Stimulated activated CD4-positive, alpha-beta T cell treated with anti-CD3 and anti-CD28 coated beads, Interleukin-15, amount 100 ng/mL, for 1 hour (primary cell): ENCODE measurements at regions not wholly inside any gene's neighbourhood (a gene's known extent, or its start where the extent isn't known, plus 50 kb on each side); places are given as distances from the start of the nearest gene placed in this dataset.

ENCODE experiments used
- DNase-seq, 2 donors: peaks; one replicate each; pipeline ENCODE4 v3.0.0-alpha.2; 2020; ENCODE audit warnings: low read depth in 1 of 2, low spot score in 1 of 2

DNA sequence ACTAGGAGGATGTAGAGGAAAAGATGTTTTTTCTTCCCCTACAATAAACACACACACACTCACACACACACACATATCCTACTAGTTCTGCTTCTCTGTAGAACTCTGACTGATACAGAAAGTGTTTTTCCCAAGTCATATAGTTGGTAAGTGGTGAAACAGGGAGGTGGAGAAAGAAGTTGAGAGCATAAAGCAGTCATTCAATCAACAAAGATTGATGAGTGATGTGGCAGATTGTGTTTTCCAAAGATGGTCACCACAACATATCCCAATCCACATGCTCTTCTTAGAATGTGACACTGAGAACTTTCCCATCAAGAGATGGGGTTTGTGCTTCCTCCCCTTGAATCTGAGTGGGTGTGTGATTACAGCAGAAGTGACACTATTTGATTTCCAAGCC lies 123.4 kb upstream of the ATP6AP2 start:
- DNase-seq, result no peak

DNA sequence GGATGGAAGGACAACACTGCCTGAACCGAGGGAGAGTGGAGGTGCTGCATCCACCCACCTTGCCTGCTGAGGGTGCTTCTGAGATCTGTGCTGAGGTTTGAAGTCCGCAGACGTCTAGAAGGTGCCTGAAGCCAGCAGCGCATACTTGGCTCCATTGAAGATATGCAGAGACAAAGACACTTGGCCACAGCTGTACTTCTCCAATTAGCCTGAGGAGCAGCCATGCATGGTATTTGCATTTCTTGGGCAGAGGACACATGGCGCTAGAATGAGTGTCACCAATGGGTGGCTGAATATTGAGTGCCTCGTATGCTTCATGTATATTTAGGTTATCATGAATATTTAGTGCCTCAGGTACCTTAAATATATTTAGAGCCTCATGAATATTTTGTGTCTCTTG lies 128.7 kb upstream of the ATP6AP2 start:
- DNase-seq, result no peak

DNA sequence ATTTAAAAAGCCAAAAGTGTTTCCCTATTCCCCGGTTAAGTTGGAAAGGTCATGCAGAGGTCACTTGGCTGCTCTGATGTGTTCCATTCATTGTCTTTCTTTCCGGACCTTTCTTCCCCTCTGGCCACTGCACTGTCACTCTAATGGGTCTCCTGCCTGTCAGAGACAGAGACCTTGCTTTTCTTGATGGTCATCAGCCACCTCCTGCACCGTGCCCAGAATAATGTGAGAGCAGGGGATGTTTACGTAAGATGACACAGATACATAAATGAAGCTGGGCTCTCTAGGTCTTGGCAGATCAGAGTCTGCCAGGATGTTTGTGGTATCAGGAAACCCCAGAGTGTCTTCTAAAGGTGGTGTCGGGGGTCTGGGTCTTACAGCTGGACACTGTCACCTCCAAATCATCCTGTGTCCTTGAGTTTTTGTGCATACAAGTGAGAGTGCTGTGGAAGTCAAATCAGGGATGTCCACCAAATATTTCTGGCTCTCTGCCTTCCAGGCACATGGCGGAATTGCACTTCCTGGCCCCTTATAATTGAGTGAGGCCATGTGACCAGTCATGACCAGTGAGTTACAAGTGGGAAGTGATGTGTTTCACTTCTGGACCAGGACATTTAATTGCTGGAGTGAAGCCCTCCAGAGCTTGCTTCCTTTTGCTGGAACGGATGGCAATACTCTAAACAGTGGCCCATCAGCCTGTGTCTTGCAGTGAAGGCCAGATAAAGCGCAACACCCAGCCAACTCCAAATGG lies 130.6 kb upstream of the ATP6AP2 start:
- no peak for DNase-seq

DNA sequence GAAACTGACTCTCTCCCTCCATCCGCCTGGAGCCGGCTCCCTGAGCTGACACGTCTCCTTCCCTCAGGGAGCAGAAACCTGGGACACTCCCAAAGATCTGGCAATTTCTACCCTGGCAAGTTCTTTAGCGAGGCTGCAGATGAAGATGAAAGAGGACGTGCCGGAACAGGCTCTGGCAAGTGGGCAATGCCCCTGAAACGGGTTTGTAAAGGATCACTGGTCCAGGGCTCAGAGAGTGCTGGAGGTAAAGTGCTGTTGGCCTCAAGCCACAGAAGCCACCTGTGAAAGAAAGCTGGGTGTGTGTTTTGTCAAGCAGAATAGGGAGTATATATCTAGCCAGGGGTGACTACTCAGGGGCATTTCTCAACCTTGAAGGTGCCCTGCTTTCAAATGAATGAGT lies 131.4 kb upstream of the ATP6AP2 start:
- DNase-seq, result no peak

DNA sequence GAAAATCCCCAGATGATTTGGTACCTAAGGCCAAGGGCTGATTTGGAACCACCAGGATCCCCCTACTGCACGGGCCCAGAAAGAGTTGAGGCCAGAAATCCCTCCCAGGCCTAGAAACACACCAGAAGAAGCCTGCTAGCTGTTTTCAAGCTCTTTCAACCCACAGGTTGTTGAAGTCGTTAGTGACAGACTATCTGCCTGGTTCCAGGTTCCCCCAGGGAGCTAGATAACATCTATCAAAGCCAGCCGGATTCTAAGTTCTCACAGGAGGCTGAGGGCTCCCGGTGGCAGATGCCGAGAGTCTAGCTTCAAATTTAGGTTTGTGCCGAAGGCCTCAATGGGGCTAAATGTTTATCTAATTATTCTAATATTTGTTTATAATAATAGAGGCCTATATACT lies 132.0 kb upstream of the ATP6AP2 start:
- DNase-seq, result no peak

DNA sequence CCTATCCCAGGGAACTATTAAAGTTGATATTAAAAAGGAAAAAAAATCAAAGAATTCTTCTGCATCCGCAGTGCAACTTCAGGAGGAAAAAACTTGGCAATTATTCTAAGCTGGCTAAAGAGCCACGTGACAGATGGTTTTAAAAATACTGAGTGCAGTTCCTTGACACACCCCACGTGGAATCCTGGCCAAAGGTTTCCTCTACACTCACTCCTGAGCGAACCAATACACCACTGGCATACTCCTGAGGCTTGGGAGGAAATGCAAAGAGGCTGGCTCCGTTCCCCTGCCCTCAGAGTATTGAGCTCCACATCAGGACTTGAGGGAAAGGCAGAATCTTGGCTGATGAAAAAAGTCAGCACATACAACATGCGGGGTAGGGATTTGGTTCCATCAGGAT lies 133.8 kb upstream of the ATP6AP2 start:
- DNase-seq, result no peak

DNA sequence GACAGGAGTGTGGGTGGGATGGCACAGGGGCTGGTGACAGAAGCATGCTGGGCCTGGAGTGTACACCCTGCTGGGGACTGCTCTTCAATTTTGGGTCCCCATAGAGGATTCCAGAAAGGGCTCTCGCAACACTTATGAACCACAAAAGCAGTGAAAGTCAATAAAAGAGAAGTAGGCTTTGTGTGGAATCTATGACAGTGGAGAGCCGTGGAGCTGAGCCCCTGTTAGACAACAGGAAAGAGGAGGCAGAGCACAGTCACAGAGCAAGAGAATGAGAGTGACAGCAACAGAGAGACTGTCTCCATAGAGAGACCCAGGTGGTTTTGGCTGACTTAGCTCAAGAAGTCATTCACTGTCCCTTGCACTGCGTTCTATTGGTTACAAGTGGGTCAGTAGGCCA lies 135.1 kb upstream of the ATP6AP2 start:
- DNase-seq, result no peak

DNA sequence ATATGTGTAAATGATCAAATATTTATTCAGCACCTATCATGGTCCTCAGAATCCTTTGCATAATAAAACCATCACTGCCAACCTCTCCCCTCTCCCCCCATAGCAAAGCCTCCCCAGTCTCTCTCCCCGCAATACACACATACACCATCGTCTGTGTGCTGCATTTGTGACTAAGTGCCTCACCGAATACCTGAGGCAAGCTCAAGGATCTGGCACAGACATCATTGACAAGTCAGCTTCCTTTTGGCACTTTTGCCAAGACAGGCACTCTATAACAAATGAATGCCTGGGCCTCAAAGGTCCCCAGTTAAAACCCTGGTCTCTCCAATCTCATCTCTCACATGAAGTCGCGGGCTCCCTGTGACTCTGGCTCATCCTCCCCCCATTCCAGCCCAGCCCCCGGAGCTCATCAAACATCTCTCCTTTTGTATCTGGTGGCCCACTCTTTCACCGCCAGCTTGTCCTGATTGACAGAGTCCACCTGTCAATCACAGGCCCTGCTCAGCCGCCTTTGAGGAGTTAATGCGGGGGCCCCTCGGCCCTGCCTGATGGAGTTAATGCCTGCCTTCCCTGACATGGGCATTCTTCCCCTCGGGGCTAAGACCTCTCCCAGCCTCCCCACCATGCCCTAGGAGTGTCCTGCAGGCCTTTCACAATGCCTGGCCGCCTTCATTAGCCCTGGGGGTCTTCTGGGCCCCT lies 135.8 kb upstream of the ATP6AP2 start:
- no peak for DNase-seq

DNA sequence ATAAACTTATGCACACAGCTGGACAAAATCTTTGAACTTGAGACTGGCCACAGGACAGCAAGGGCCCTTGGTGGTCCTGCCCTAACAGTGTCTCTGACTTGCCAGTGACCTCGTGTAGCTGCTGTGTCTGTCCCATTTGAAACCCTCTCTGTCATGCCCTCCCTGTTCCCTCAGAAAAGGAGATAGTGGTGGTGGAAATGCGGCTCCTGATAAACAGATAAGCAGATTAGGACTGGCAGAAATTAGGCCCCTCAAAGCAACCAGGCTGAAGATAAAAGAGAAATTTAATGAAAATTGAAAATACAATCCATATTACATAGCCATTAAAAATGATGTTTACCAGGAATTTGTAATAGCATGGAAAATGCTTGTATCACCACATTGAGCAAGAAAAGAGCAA lies 136.6 kb upstream of the ATP6AP2 start:
- no peak for DNase-seq

DNA sequence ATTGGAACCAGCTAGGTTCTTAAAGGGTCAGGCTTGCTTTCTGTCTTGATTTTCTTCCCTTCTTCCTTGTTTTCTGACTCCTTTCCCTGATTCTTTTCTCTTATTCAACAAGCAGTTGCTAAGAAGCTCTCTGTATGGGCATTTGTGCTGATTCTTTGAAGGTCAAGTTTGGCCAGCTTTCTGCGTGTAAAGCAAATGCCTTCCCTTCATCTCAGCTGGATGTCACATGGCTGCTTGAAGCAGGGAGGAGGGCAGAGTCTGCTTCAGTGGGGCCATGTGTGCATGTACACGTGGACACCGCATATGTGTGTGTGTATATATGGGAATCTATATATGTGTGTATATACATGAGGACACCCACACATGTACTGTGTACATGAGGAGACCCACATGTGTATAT lies 139.9 kb upstream of the ATP6AP2 start:
- DNase-seq, result no peak

DNA sequence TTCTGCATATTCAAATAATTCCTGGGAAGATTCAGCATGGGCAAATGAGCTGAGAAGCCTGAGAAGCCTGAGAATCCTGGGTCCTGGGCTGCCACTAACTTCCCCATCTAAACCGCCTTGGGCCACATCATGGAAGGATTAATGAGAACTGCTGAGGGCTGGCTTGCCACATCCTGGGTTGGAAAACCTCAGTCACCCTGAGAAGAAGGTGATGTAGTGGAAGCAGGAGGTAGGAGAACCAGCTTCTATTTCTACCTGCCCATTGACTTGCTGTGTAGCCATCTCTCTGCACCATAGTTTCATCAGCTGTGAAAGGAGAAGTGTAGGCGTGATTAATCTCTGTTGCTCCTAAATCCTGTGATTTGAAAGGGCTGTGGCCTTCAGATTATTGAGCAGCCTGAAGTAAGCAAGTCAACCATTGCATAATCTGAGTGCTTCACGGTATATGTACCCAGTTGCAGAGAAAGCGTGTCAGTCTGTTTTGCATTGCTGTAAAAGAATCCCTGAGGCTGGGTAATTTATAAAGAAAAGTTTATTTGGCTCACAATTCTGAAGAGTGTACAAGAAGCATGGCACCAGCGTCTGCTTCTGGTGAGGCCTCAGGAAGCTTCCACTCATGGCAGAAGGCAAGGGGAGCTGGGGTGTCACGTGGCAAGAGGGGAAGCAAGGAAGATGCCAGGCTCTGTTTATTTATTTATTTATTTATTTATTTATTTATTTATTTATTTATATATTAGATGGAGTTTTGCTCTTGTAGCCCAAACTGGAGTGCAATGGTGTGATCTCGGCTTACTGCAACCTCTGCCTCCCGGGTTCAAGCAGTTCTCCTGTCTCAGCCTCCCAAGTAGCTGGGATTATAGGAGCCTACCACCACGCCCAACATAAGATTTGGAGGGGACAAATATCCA lies 140.9 kb upstream of the ATP6AP2 start:
- DNase-seq, result no peak

DNA sequence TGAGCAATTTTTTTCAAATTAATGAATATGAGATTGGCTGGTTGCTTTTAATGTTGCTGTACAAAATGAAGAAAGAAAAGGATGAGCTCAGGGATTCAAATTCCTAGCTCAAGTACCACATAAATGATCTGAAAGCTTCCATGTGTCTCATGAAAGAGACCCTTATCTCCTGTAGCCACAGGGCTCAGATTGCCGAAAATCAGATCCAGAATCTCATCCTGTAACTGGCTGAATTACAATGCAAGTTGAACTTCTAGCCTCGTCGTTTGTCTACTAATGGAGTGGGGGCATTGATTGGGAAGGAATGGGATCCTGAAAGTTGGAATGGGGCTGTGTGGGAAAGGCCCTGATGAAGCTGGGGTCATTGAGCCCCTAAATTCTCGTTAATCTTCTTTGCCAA lies 143.4 kb upstream of the ATP6AP2 start:
- no peak for DNase-seq

DNA sequence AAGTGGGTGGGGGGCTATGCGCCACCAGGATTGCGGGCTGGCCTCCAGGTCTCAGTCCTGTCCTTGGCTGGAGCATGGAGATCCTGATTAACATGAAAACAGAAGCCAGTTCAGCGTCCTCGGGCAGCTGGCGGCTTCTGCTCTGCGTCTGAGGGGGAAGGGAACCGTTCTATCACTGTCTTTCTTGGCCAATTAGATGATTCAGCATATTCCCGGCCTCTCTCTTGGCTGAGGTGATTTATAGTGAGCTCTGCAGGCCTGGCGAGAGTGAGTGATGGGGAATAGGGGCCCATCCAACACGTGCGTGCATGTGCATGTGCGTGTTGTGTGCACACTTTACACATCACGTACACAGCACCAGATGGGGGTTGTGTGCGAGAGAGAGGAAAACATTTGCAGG lies 145.8 kb upstream of the ATP6AP2 start:
- no peak for DNase-seq

DNA sequence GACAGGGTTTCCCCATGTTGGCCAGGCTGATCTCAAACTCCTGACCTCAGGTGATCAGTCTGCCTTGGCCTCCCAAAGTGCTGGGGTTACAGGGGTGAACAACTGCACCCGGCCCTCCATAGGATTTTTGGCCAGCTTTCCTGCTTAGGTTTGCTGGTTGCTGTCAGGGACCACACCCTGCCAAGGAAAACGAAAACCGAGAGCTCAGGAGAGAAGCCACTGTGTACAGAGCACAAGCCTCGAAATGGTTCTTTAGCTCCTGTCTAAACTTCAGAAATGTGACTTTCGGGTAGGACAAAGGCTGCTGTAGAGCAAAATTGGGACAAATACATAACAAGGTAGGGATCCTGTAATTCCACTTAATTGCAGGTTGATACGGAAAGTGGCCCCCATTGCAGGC lies 146.3 kb upstream of the ATP6AP2 start:
- DNase-seq, result no peak

DNA sequence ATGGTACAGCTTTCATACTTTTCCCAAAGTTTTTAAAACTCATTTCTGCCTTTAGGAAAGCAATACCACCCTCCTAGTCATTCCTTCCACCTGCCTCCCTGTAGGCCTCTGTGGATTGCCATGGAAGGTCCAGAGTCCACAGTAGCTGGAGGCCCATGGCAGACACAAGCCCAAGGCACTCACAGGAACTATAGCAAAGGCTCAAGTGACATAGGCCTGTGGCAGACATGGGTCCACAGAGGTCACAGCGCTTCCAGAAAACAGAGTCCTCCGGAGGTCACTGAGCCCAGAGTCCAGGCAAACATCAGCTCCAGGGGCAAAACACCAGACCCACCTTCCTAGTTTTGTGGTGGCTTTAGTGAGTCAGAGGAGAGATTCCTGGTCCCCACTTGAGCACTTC lies 147.6 kb upstream of the ATP6AP2 start:
- no peak for DNase-seq

DNA sequence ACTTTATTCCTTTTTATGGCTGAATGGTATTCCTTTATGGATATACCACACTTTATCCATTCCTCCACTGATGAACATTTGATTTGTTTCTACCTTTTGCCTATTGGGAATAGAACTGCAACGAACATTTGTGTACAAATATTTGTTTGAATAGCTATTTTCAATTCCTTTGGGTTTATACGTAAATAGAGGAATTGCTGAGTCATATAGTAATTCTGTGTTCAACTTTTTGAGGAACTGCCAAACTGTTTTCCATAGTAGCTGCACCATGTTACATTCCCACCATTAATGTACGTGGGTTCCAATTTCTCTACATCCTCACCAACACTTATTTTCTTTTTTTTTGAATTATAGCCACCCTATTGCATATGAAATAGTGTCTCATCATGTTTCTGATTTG lies 156.5 kb upstream of the ATP6AP2 start:
- DNase-seq, result no peak

DNA sequence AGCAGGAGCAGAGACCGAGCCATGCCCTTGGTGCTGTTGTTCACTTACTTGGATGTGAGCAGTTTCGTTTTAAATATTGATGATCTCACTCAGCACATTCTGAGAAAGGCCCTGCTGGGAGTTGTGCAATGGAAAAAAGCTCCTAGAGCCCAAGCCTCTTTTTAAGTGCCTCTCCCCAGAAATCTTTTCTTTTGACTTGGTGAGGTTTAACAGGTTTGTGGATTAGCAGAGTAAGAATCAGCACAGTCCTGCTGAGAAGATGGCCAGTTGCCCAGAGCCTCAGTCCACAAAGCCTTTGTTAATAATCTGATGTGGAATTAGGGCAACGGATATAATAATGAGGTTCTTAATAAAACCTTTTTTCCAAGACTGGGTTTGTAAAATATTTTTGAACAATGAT lies 157.5 kb upstream of the ATP6AP2 start:
- no peak for DNase-seq

DNA sequence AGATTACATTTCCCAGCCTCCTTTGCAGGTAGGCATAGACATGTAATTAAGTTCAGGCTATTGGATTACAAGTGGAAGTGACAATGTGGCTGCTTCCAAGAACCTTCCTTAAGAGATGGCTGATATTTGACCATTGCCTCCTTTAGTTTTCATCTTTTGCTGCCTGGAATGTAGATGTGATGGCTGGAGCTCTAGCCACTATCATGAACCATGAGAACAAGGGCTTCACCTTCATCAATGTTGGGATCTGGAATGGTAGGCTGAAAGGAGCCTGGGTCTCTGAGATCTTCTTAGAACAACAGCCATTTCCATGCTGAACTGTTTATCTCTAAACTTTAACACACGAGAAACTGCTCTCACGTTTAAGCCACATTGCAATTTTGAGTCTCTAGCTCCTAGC lies 158.7 kb upstream of the ATP6AP2 start:
- no peak for DNase-seq

DNA sequence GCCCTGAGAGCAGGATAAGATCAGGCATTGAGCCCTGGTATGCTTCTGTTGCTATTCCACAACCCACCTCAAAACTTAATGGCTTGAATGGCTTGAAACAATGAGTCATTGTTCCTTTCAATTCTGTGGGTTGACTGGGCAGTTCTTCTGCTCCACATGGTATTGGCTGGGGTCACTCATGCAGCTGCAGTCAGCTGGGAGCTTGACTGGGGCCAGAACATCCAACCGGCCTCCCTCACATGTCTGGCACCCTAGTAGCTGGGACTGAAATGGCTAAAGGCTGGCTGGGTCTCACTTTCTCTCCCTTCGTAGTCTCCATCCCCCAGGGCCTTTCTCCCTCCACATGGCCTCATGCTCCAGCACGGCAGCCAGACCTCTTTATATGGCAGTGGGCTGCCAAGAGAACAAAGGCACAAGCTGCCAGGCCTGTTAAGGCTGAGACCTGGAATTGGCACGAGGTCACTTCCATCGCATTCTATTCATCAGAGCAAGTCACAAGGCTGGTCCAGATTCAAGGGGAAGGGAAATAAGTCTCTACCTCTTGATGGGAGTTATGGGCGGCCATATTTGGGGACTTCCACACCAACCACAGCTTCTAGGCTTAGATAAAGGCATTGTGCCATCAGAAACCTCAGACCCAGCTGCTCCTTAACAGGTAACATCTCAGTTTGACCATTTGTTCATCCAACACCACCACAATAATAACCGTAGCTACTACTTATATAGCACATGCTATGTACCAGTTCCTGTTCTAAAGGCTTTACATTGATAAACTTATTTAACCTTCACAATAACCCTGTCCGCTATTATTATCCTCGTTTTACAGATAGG lies 159.7 kb upstream of the ATP6AP2 start:
- no peak for DNase-seq

DNA sequence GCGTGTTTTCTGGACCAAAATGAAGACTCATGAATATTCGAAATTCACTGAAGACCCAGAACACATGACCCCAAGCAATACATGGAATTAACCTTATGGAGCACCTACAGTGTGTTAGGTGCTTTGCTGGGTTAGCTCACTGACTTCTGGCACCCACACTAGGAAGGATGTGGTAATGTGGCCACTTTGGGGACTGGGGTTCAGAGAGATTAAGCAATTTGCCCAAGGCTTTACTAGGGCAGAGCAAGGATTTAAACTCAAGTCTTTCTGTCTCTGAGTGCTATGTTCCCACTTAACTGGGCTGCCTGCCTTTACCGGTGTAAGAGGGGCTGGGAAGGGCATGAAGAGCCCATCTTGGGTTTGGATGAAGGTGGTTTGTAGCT lies 162.0 kb upstream of the ATP6AP2 start:
- no peak for DNase-seq

DNA sequence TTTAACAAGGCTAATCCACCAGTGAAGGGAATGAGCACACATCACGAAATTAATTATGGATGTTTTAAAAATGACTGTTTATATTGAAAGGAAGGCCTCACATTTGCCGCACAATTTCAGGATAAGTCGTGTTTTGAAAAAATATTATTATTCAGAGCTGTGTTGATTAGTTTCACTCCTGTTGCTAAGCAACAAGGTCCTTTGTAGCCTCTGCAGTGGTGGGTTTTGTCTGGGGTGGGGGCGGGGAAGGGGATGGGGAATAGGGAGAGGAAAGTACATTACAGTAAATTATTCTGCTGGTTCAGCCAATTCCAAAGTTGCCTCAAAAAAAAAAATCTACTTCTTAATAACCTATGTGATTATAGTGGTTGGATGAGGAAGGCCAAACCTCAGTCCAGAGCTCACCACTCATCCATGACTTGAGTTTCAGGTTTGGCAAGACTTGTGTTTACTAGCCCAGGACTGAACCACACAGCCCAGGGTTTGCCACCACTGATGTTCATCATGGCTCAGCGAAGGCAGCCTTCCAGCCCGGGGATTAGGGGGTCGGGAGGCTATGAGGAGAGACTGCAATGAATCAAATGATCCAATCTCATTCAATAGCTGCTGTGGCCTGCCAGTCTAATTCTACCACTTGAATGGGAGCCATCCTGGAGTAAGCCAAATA lies 162.5 kb upstream of the ATP6AP2 start:
- no peak for DNase-seq
